Liver (tissue), 8 donors: ENCODE measurements at regions not wholly inside any gene's neighbourhood (a gene's known extent, or its start where the extent isn't known, plus 50 kb on each side); places are given as distances from the start of the nearest gene placed in this dataset.

Source experiments
- DNase-seq: peaks from one replicate; pipeline ENCODE4 v3.0.0-alpha.2; 2017; ENCODE audit warnings: low spot score
- H3K27ac ChIP-seq, 2 donors: one replicate each; pipeline ENCODE4 v1.7.0; 2013; ENCODE audit warnings: inconsistent platforms in 2 of 2, low read length in 2 of 2, control low read depth in 1 of 2, low read depth in 1 of 2, mild to moderate bottlenecking in 1 of 2
- H3K27me3 ChIP-seq, 4 donors: one replicate each; pipeline versions ENCODE4 v1.6.1 to v1.7.0; 2013; ENCODE audit warnings: low read length in 3 of 4, inconsistent platforms in 1 of 4, mild to moderate bottlenecking in 1 of 4, moderate library complexity in 1 of 4; ENCODE audit not compliant: control insufficient read depth in 4 of 4, insufficient read depth in 4 of 4
- H3K36me3 ChIP-seq, 4 donors: one replicate each; pipeline versions ENCODE4 v1.6.1 to v1.7.0; 2013; ENCODE audit warnings: low read length in 3 of 4, mild to moderate bottlenecking in 3 of 4, low read depth in 1 of 4, moderate library complexity in 1 of 4; ENCODE audit not compliant: control insufficient read depth in 4 of 4, insufficient read depth in 3 of 4
- H3K4me1 ChIP-seq, 4 donors: one replicate each; pipeline versions ENCODE4 v1.6.1 to v1.7.0; 2013; ENCODE audit warnings: low read length in 3 of 4, mild to moderate bottlenecking in 3 of 4, moderate library complexity in 1 of 4; ENCODE audit not compliant: control insufficient read depth in 4 of 4, insufficient read depth in 4 of 4
- H3K4me3 ChIP-seq, 3 donors: one replicate each; pipeline versions ENCODE4 v1.6.1 to v1.7.0; 2013; ENCODE audit warnings: low read length in 3 of 3, control low read depth in 1 of 3, low read depth in 1 of 3, mild to moderate bottlenecking in 1 of 3
- H3K9ac ChIP-seq, 2 donors: one replicate each; pipeline ENCODE4 v1.7.0; 2013; ENCODE audit warnings: low read length in 2 of 2, mild to moderate bottlenecking in 2 of 2, moderate library complexity in 2 of 2, control low read depth in 1 of 2, low read depth in 1 of 2
- H3K9me3 ChIP-seq, 4 donors: one replicate each; pipeline versions ENCODE4 v1.6.1 to v1.7.0; 2013; ENCODE audit warnings: low read length in 3 of 4; ENCODE audit not compliant: control insufficient read depth in 4 of 4
- ATF3 ChIP-seq: IDR thresholded peaks from 2 replicates; pipeline ENCODE4 v1.6.1; 2016; ENCODE audit warnings: antibody characterized with exemption
- EGR1 ChIP-seq, 2 donors: IDR thresholded peaks; 2 replicates each; pipeline ENCODE4 v1.6.1; 2016 to 2018; ENCODE audit warnings: antibody characterized with exemption in 2 of 2, low read depth in 2 of 2
- FOXA1 ChIP-seq: IDR thresholded peaks from 2 replicates; pipeline ENCODE4 v1.6.1; 2016; ENCODE audit warnings: antibody characterized with exemption
- FOXA2 ChIP-seq: IDR thresholded peaks from 2 replicates; pipeline ENCODE4 v1.6.1; 2016; ENCODE audit warnings: antibody characterized with exemption
- GABPA ChIP-seq, 2 donors: IDR thresholded peaks in 1 of 2; conservative IDR thresholded peaks in 1 of 2; 2 replicates each; pipeline ENCODE4 v1.6.1; 2016; ENCODE audit warnings: antibody characterized with exemption in 2 of 2, mild to moderate bottlenecking in 1 of 2, moderate library complexity in 1 of 2
- HNF4A ChIP-seq, 2 donors: conservative IDR thresholded peaks; 2 replicates each; pipeline ENCODE4 v1.6.1; 2016; ENCODE audit warnings: antibody characterized with exemption in 2 of 2, mild to moderate bottlenecking in 2 of 2
- HNF4G ChIP-seq: IDR thresholded peaks from 2 replicates; pipeline ENCODE4 v1.6.1; 2016; ENCODE audit warnings: antibody characterized with exemption
- JUND ChIP-seq, 2 donors: IDR thresholded peaks; 2 replicates each; pipeline ENCODE4 v1.6.1; 2016; ENCODE audit warnings: antibody characterized with exemption in 2 of 2
- NR2F2 ChIP-seq: IDR thresholded peaks from 2 replicates; pipeline ENCODE4 v1.6.1; 2016; ENCODE audit warnings: antibody characterized with exemption
- RAD21 ChIP-seq, 2 donors: IDR thresholded peaks; 2 replicates each; pipeline ENCODE4 v1.6.1; 2016; ENCODE audit warnings: antibody characterized with exemption in 2 of 2, mild to moderate bottlenecking in 2 of 2
- RXRA ChIP-seq, 2 donors: IDR thresholded peaks; 2 replicates each; pipeline ENCODE4 v1.6.1; 2017 to 2018; ENCODE audit warnings: antibody characterized with exemption in 2 of 2, mild to moderate bottlenecking in 1 of 2
- SP1 ChIP-seq: IDR thresholded peaks from 2 replicates; pipeline ENCODE4 v1.6.1; 2018; ENCODE audit warnings: antibody characterized with exemption, mild to moderate bottlenecking
- YY1 ChIP-seq: IDR thresholded peaks from 2 replicates; pipeline ENCODE4 v1.6.1; 2016; ENCODE audit warnings: antibody characterized with exemption, mild to moderate bottlenecking
- WGBS: extraction: QIAGEN DNeasy Blood & Tissue Kit; methylation state at CpG from one replicate; pipeline ENCODE4 v1.1.7; 2013; 5-methylcytosine and 5-hydroxymethylcytosine counted together
- TF ChIP-seq, protein P1 (sequence below): IDR thresholded peaks from 2 replicates; pipeline ENCODE4 v1.6.1; 2016; ENCODE audit warnings: antibody characterized with exemption
- TF ChIP-seq, protein P2 (sequence below): IDR thresholded peaks from 2 replicates; pipeline ENCODE4 v1.6.1; 2016; ENCODE audit warnings: antibody characterized with exemption, mild to moderate bottlenecking
- TF ChIP-seq, protein P3 (sequence below): IDR thresholded peaks from 2 replicates; pipeline ENCODE4 v1.6.1; 2016; ENCODE audit warnings: antibody characterized with exemption
- TF ChIP-seq, protein P4 (sequence below): fragments of 150-350 bp; IDR thresholded peaks from 2 replicates; pipeline ENCODE4 v1.5.1; 2017; ENCODE audit warnings: improper control_type of control experiment, low read depth, low read length; ENCODE audit not compliant: missing input control
- donor health status: healthy.
- donor health status: healthy.
- donor health status: healthy.
- donor health status: healthy.
- donor health status: healthy.

DNA sequence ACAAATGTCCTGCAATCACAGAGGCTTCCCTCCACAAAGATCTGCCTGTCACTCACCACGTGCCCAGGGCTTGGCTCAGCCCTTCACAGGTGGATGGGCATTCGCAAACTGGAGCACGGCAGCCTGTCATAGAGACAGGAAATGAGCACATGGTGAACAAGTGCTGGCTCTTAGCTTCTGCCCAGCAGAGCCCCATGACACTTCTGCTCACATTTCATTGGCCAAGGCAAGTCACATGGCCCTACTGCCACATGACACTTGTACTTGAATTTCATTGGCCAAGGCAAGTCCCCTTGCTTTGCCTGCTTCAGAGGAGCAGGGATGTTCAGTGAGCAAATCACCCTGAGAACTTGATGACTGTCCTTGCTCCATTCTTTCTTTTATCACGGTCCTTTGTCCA is 110.8 kb upstream of the PPP2R2D start:
- Histone ChIP-seq H3K9ac (no peak overlapping the region), H3K9me3 (no peaks in the 10 kb centered on the region), H3K4me1 (peaks cover 3 to 13% (median 9%) of the 10 kb centered on the region in 4 donors), H3K36me3 (no peaks in the 10 kb centered on the region), H3K27me3 (no peaks in the 10 kb centered on the region), H3K4me3 (no peak overlapping the region), H3K27ac (no peak overlapping the region)
- WGBS = 96% methylated on average over 4 of the region's 4 CpGs
- TF ChIP-seq SP1 = no peak
- no peak for TF ChIP-seq JUND (IDR thresholded peaks at IDR 0.05)
- TF ChIP-seq HNF4G = no peak
- no peak for TF ChIP-seq YY1
- TF ChIP-seq RXRA (IDR thresholded peaks at IDR 0.05) = no peak
- TF ChIP-seq NR2F2 = no peak
- TF ChIP-seq, protein P1, sequence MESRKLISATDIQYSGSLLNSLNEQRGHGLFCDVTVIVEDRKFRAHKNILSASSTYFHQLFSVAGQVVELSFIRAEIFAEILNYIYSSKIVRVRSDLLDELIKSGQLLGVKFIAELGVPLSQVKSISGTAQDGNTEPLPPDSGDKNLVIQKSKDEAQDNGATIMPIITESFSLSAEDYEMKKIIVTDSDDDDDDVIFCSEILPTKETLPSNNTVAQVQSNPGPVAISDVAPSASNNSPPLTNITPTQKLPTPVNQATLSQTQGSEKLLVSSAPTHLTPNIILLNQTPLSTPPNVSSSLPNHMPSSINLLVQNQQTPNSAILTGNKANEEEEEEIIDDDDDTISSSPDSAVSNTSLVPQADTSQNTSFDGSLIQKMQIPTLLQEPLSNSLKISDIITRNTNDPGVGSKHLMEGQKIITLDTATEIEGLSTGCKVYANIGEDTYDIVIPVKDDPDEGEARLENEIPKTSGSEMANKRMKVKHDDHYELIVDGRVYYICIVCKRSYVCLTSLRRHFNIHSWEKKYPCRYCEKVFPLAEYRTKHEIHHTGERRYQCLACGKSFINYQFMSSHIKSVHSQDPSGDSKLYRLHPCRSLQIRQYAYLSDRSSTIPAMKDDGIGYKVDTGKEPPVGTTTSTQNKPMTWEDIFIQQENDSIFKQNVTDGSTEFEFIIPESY = no peak
- DNase-seq = no peak

DNA sequence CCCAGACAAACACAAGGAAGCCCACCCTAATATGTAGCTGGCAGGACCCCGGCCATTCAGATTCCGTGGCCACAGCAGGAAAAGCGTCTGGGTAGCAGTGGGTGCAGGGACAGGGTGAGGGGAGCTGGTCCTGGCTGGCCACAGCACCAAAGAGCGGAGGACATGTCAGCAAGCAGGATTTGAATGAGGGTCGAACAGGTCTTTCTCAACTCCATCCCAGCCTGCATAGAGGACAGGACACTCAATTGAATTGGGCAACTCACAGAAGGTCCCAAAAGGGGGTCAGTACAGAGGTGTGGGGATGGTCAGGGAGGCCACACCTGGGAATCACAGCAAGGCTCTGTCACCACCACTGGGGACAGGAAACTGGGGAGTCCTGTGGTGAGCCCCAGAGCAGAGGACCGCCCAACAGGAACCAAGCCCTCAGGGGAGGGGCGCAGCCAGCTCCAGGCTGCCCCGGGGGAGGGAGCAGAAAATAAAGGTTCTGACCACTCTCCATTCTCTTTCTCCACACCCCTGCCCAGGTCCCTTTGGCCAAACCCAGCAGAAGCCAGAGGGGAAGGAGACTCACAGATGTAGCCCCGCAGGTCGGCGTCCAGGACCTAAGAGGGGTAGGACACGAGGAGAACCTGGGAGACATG is 108.7 kb upstream of the PPP2R2D start:
- 85% methylated on average over 12 of the region's 12 CpGs for WGBS
- peaks cover 3 to 17% (median 10%) of the 10 kb centered on the region in 4 donors for H3K4me1 ChIP-seq
- no peak for DNase-seq
- no peaks in the 10 kb centered on the region for H3K36me3 ChIP-seq
- no peak overlapping the region for H3K9ac ChIP-seq
- H3K27ac ChIP-seq = no peak overlapping the region
- no peak overlapping the region for H3K4me3 ChIP-seq
- TF ChIP-seq FOXA1 (no peak), JUND (IDR thresholded peaks at IDR 0.05) (no peak), HNF4G (no peak), YY1 (no peak), EGR1 (IDR thresholded peaks at IDR 0.05; ENCODE audit: low read depth in 2 of 2) (no peak), RXRA (IDR thresholded peaks at IDR 0.05) (no peak), HNF4A (conservative IDR thresholded peaks at IDR 0.05) (no peak), ATF3 (no peak), NR2F2 (no peak), FOXA2 (no peak), SP1 (no peak), GABPA (IDR thresholded peaks at IDR 0.05 in 1 of 2, conservative IDR thresholded peaks at IDR 0.05 in 1 of 2) (no peak), RAD21 (IDR thresholded peaks at IDR 0.05) (no peak)
- TF ChIP-seq, protein P2, sequence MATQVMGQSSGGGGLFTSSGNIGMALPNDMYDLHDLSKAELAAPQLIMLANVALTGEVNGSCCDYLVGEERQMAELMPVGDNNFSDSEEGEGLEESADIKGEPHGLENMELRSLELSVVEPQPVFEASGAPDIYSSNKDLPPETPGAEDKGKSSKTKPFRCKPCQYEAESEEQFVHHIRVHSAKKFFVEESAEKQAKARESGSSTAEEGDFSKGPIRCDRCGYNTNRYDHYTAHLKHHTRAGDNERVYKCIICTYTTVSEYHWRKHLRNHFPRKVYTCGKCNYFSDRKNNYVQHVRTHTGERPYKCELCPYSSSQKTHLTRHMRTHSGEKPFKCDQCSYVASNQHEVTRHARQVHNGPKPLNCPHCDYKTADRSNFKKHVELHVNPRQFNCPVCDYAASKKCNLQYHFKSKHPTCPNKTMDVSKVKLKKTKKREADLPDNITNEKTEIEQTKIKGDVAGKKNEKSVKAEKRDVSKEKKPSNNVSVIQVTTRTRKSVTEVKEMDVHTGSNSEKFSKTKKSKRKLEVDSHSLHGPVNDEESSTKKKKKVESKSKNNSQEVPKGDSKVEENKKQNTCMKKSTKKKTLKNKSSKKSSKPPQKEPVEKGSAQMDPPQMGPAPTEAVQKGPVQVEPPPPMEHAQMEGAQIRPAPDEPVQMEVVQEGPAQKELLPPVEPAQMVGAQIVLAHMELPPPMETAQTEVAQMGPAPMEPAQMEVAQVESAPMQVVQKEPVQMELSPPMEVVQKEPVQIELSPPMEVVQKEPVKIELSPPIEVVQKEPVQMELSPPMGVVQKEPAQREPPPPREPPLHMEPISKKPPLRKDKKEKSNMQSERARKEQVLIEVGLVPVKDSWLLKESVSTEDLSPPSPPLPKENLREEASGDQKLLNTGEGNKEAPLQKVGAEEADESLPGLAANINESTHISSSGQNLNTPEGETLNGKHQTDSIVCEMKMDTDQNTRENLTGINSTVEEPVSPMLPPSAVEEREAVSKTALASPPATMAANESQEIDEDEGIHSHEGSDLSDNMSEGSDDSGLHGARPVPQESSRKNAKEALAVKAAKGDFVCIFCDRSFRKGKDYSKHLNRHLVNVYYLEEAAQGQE = no peak
- TF ChIP-seq, protein P1 = no peak
- TF ChIP-seq, protein P3, sequence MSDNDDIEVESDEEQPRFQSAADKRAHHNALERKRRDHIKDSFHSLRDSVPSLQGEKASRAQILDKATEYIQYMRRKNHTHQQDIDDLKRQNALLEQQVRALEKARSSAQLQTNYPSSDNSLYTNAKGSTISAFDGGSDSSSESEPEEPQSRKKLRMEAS = no peak
- TF ChIP-seq, protein P4, sequence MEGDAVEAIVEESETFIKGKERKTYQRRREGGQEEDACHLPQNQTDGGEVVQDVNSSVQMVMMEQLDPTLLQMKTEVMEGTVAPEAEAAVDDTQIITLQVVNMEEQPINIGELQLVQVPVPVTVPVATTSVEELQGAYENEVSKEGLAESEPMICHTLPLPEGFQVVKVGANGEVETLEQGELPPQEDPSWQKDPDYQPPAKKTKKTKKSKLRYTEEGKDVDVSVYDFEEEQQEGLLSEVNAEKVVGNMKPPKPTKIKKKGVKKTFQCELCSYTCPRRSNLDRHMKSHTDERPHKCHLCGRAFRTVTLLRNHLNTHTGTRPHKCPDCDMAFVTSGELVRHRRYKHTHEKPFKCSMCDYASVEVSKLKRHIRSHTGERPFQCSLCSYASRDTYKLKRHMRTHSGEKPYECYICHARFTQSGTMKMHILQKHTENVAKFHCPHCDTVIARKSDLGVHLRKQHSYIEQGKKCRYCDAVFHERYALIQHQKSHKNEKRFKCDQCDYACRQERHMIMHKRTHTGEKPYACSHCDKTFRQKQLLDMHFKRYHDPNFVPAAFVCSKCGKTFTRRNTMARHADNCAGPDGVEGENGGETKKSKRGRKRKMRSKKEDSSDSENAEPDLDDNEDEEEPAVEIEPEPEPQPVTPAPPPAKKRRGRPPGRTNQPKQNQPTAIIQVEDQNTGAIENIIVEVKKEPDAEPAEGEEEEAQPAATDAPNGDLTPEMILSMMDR = no peak
- no peaks in the 10 kb centered on the region for H3K27me3 ChIP-seq
- H3K9me3 ChIP-seq = peaks cover 0 to 9% (median 0%) of the 10 kb centered on the region in 4 donors
